Head of caudate nucleus (tissue), 42 donors: ENCODE measurements at regions not wholly inside any gene's neighbourhood (a gene's known extent, or its start where the extent isn't known, plus 50 kb on each side); places are given as distances from the start of the nearest gene placed in this dataset.
"Not testable (repeated sequence)": the region's sequence is repeated elsewhere in the genome, so short reads cannot be mapped to it uniquely, and the experiment has no call there.

Experiments
- DNase-seq, 42 donors: peaks; one replicate each; pipeline versions ENCODE4 v3.0.0 to v3.0.0-alpha.2; 2020 to 2021; ENCODE audit warnings: mixed read lengths in 7 of 42
- intact Hi-C: fragments of 100-400 bp; cut with DNase I; formaldehyde crosslinking; loops from one replicate; pipeline ENCODE4 v1.15.0; 2022

GRCh38 chr1:182183606-182184005 lies 122.1 kb upstream of the ZNF648 start:
- no peak for DNase-seq
- intact Hi-C loops = no loop called here

DNA sequence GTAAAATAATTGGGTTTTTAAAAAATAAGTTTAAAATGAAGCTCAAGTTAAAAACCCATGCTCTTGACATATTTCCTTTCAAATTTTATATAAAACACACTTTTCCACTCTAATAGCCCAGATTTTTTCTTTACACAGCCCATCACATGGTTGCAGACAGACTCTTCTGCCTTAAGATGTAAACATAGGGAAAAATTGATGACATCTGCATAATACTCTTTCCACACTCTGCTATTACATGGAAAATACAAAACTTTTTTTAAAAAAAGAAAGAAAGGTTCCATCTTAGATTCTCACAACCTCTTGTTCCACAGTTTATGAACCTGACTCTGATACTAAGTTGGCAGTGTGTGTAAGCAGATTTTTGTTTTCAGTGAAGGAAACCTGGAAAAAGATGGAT lies 120.8 kb upstream of the ZNF648 start:
- DNase-seq = no peak
- intact Hi-C loops = no loop called here

DNA sequence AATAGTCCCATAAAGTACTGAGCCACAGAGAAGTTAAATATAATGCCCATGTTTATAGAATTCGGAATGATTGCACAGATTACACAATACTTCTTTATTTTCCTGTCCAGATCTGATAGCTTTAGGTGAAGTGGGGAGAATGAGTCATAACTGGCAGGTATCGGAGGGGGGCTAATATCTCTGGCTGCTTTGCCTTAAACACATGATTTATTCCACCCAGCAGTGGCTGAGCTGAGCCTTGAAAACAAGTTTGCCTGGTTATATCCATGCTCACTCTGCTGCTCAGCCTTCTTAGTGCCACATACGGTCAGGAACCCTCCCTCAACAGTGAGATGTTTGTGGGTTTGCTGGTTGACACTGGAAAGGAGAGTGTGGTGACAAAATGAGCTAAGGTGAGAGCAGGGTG lies 119.7 kb upstream of the ZNF648 start:
- intact Hi-C loops = no loop called here
- no peak for DNase-seq

- DNase-seq = no peak
- intact Hi-C loops = no loop called here
Measured at GRCh38 chr1:182175361-182175931, 113.9 kb upstream of the ZNF648 start.

DNA sequence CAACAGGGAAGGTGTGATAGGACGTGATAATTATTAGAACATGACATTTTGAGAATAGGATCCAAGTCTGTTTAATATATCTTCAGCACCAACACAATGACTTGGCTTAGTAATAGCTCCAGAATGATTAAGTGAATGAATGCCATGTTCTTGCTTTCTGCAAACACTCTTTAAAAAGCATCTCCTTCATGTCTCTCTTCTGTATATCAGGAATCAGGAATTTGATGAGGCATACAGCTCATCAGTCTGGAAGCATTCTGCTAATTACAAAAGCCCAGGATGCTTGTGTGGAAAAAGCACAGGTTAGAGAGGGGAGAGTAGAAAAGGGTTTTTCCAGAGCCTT lies 113.0 kb upstream of the ZNF648 start:
- intact Hi-C loops = no loop called here
- no peak for DNase-seq

GRCh38 chr1:182173808-182174512 lies 112.4 kb upstream of the ZNF648 start:
- intact Hi-C loops = no loop called here
- no peak for DNase-seq

DNA sequence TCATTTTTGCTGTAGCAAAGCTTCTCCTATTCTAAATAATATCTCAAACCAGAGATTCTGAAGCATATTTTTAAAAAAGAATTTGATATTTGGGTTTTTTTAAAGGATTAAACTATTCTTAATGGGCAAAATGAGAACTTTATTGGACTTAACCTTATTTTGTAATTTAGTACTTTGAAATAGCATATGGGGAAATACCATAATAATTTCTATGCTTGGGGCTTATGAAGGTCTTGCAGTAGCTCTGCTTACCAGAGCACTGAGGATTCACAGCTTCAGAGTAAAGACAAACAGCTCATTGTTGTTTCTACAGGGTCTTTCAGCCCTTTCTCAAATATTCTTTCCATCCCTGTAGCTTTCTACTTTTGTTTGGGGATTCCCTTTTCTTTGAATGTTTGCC lies 111.2 kb upstream of the ZNF648 start:
- no peak for DNase-seq
- intact Hi-C loops = no loop called here

DNA sequence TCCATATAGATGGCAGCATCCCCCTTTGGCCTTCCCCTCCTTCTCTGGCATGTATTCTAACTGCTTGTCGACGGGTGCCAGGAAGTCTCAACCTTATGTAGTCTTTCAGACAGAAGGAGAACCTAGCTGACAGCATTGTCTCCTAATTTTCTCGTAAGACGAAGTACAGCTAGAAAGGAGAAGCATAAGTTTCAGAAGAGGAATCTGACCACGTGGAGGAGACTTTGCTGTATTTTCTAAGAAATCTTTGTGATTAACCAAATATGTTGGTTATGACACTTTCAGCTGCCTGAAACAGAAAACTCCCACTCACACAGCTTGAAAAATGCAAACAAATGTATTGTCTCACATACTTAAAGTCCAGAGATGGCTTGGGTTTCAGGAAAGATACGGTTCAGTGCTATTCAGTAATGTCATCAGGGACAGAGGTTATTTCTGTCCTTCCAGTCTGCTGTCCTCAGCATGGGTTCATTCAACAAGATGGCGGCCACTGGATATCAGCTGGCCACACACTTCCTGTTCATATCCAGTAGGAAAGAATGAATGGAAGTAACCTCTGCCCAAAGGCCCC lies 109.5 kb upstream of the ZNF648 start:
- intact Hi-C loops = no loop called here
- DNase-seq = peak in 1 of 42 donors; percentile 22

DNA sequence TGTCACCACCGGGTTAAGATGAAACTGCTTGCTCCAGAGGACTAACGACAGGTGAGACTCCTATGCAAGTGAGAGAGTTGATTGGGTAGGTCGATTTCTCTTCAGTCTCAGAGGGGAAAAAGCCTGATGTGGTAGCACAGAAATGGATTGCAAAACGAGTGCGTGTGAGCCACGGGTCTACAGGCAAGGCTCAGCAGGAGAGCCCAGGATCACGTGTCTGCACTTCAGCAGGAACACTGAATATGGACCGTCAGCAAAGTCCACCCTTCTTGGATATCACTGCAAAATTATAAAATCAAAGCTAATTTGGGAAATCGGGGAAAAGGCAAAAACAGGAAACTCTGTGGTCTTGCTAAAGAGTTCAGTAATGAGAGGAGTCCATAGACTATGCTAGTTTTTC lies 107.7 kb upstream of the ZNF648 start:
- intact Hi-C loops = no loop called here
- DNase-seq = peak in 18 of 42 donors; percentile 16 to 64 (median 33)

DNA sequence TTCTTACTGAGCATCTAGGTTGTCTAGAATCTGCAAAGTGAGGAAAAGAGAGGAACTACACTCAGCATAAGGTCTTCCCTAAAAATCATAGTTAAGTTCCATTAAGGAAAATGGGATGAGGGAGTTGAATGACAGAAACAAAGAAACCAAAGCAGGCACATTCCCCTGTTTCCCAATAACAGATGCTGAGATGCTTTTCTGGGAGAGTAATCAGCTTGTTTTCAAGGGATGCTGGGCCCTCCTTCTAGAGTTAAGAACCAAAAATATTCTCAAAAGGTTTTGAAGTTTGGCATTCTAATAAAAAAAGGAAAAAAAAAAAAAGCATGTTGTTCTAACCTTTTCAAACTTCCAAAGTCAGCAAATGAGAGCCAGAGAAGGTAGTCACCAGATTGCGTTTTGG lies 105.2 kb upstream of the ZNF648 start:
- intact Hi-C loops = no loop called here

GRCh38 chr1:182166321-182166720 lies 104.8 kb upstream of the ZNF648 start:
- intact Hi-C loops = no loop called here
- DNase-seq = no peak

More for the DNA sequence above, 105.2 kb upstream of the ZNF648 start:
- DNase-seq = no peak

GRCh38 chr1:182164273-182164672 lies 102.8 kb upstream of the ZNF648 start:
- DNase-seq = peak in 4 of 42 donors; percentile 33 to 60 (median 51)
- intact Hi-C loops = no loop called here

- intact Hi-C loops = no loop called here
- peak in 41 of 42 donors; percentile 28 to 85 (median 59) for DNase-seq
Measured at GRCh38 chr1:182163821-182164223, 102.3 kb upstream of the ZNF648 start.

- DNase-seq = no peak
- intact Hi-C loops = no loop called here
Measured at GRCh38 chr1:182159443-182159842, 97.9 kb upstream of the ZNF648 start.

GRCh38 chr1:182157187-182157586 lies 95.7 kb upstream of the ZNF648 start:
- intact Hi-C loops = no loop called here
- DNase-seq = no peak

- peak in 1 of 42 donors; percentile 13 for DNase-seq
- intact Hi-C loops = not testable (repeated sequence)
Measured at GRCh38 chr1:182154425-182154824, 92.9 kb upstream of the ZNF648 start.

- DNase-seq = peak in 22 of 42 donors; percentile 6 to 65 (median 38)
- intact Hi-C loops = no loop called here
Measured at GRCh38 chr1:182149411-182149965, 88.0 kb upstream of the ZNF648 start.

DNA sequence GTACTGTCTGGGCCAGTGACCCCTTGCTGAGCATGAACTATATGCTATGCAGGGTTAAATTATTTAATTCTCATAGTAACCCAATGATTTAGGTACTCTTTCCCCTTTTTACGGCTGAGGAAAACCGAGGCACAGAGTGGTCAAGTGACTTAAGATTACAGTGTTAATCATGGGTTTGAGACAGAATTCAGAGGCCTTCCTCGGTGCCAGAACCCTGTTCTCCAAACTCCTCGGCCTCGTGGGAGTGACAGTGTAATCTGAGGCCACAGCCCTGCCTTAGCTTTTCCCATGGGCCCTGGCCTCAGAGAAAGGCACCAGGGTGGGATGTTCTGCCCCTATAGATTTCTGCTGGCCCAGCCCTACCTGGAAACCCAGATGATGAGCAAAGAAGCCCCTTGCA lies 86.4 kb upstream of the ZNF648 start:
- intact Hi-C loops = no loop called here
- no peak for DNase-seq

GRCh38 chr1:182147136-182147820 lies 85.8 kb upstream of the ZNF648 start:
- DNase-seq = peak in 3 of 42 donors; percentile 31 to 55 (median 47)
- intact Hi-C loops = no loop called here

- intact Hi-C loops = no loop called here
- DNase-seq = peak in 1 of 42 donors; percentile 33
Measured at GRCh38 chr1:182146286-182146685, 84.8 kb upstream of the ZNF648 start.
